GM23248 (cell line): ENCODE measurements at regions not wholly inside any gene's neighbourhood (a gene's known extent, or its start where the extent isn't known, plus 50 kb on each side); places are given as distances from the start of the nearest gene placed in this dataset.

Experiments
- EZH2 ChIP-seq: fragments of 200-600 bp; sonication (generic); IDR thresholded peaks from 2 replicates; pipeline ENCODE4 v1.6.1; 2018; ENCODE audit warnings: antibody characterized with exemption, mild to moderate bottlenecking; ENCODE audit not compliant: insufficient read depth, poor library complexity, severe bottlenecking
- EZH2phosphoT487 ChIP-seq: fragments of 200-600 bp; sonication (generic); IDR thresholded peaks from 2 replicates; pipeline ENCODE4 v1.6.1; 2018; ENCODE audit warnings: antibody characterized with exemption, moderate library complexity, mild to moderate bottlenecking, low read depth; ENCODE audit not compliant: insufficient read depth

DNA sequence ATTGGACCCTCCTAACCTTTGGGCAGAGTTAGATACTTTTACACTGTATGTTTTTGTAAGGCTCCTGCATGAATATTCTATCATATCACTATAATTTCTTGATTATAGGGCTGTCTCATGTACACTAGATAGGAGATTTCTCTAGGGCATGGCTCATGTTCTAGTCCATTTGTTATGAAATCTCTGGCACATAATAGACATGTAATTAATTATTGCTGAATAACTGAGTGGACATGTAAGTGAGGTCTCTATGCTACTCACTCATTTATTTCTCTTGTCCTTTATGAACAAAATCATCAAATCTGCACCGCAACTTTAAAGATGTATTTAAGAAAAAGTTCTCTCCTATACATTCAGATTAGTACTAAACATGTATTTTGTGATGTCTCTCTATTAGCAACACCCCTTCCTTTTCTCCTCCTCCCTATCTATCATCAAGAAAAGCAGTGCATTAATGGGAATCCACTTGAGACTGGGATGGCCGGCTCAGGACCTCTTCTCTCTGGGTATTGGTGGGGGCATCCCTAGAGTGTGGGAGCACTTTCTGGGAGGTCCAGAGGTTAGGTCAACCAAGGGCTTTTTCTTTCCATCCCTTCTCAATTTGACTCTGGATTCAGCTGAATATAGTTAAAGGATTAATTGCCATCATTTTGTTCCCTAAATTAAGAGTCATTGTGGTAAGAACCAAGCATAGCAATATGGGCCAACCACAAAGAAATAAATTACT is 168.0 kb upstream of the HMGA2 start:
- no peak for TF ChIP-seq EZH2
- TF ChIP-seq EZH2phosphoT487: no peak
